ENCODE measurements at regions not wholly inside any gene's neighbourhood (a gene's known extent, or its start where the extent isn't known, plus 50 kb on each side); places are given as distances from the start of the nearest gene placed in this dataset.

GRCh38 chr20:43283126-43283525 lies 93.4 kb upstream of the PTPRT start:
- TF ChIP-seq POLR2A (IDR thresholded peaks at IDR 0.05; ENCODE audit: low read length) (no peak), GATA1 (IDR thresholded peaks at IDR 0.05; ENCODE audit: low read depth, low read length) (no peak)

Measured in erythroblast (primary cell).